Keratinocyte (primary cell): ENCODE measurements at regions not wholly inside any gene's neighbourhood (a gene's known extent, or its start where the extent isn't known, plus 50 kb on each side); places are given as distances from the start of the nearest gene placed in this dataset.

Experiments used
- DNase-seq: peaks from one replicate; pipeline ENCODE4 v3.0.0-alpha.2; 2011; ENCODE audit warnings: low read depth, missing footprints, low spot score
- FAIRE-seq: peaks from 2 replicates; lab custom pipeline; 2011; peaks lifted over from hg19 to GRCh38; lab: Jason Lieb, UNC
- H2AFZ ChIP-seq: 2 replicates; pipeline ENCODE4 v1.6.0; 2012; ENCODE audit warnings: low read length, control low read depth, inconsistent platforms; ENCODE audit not compliant: control insufficient read depth
- H3K27ac ChIP-seq: 2 replicates; pipeline ENCODE4 v1.5.1; 2011; ENCODE audit warnings: low read length; ENCODE audit not compliant: control insufficient read depth, insufficient read depth
- H3K27me3 ChIP-seq: 3 replicates; pipeline ENCODE4 v1.6.0; 2011; ENCODE audit warnings: low read length; ENCODE audit not compliant: control insufficient read depth, insufficient read depth; ENCODE audit errors: extremely low read depth
- H3K36me3 ChIP-seq, 2 experiments: 2 replicates in 1 of 2; 3 replicates in 1 of 2; pipeline ENCODE4 v1.5.1; 2011; ENCODE audit warnings: low read length in 2 of 2, mild to moderate bottlenecking in 1 of 2; ENCODE audit not compliant: control insufficient read depth in 2 of 2, insufficient read depth in 2 of 2; ENCODE audit errors: extremely low read depth in 1 of 2
- H3K4me1 ChIP-seq: 3 replicates; pipeline ENCODE4 v1.5.1; 2011; ENCODE audit warnings: low read length; ENCODE audit not compliant: control insufficient read depth, insufficient read depth; ENCODE audit errors: extremely low read depth
- H3K4me2 ChIP-seq: 3 replicates; pipeline ENCODE4 v1.6.0; 2011; ENCODE audit warnings: low read depth, low read length; ENCODE audit not compliant: control insufficient read depth, insufficient read depth; ENCODE audit errors: extremely low read depth
- H3K4me3 ChIP-seq, 3 experiments: fragments of 200-600 bp in 1 of 3; sonication (generic) in 1 of 3; 2 replicates in 2 of 3; 3 replicates in 1 of 3; pipeline ENCODE4 v1.5.1; 2011 to 2016; ENCODE audit warnings: low read length in 3 of 3, mild to moderate bottlenecking in 3 of 3, control low read depth in 2 of 3, inconsistent platforms in 1 of 3, low read depth in 1 of 3, mixed read lengths in 1 of 3, mixed run types in 1 of 3, moderate library complexity in 1 of 3; ENCODE audit not compliant: control insufficient read depth in 2 of 3, insufficient read depth in 2 of 3; ENCODE audit errors: extremely low read depth in 1 of 3
- H3K79me2 ChIP-seq: 2 replicates; pipeline ENCODE4 v1.6.0; 2012; ENCODE audit warnings: low read length; ENCODE audit not compliant: control insufficient read depth, insufficient read depth
- H3K9ac ChIP-seq: 3 replicates; pipeline ENCODE4 v1.6.0; 2011; ENCODE audit warnings: low read length; ENCODE audit not compliant: control insufficient read depth, insufficient read depth; ENCODE audit errors: extremely low read depth
- H3K9me1 ChIP-seq: 3 replicates; pipeline ENCODE4 v1.6.0; 2011; ENCODE audit warnings: low read length; ENCODE audit not compliant: control insufficient read depth, insufficient read depth; ENCODE audit errors: extremely low read depth
- H3K9me3 ChIP-seq: 2 replicates; pipeline ENCODE4 v1.5.1; 2012; ENCODE audit warnings: low read depth, low read length; ENCODE audit not compliant: control insufficient read depth
- H4K20me1 ChIP-seq: 3 replicates; pipeline ENCODE4 v1.6.0; 2011; ENCODE audit warnings: low read length; ENCODE audit not compliant: control insufficient read depth, insufficient read depth; ENCODE audit errors: extremely low read depth
- CTCF ChIP-seq, 3 experiments: IDR thresholded peaks in 1 of 3; conservative IDR thresholded peaks in 1 of 3; optimal IDR thresholded peaks in 1 of 3; 2 replicates in 2 of 3; 3 replicates in 1 of 3; pipeline versions ENCODE3 to v1.5.1; 2011; ENCODE audit warnings: low read length in 3 of 3, mild to moderate bottlenecking in 3 of 3, moderate library complexity in 2 of 3, control low read depth in 1 of 3, inconsistent platforms in 1 of 3; ENCODE audit not compliant: insufficient read depth in 2 of 3; ENCODE audit errors: extremely low read depth in 1 of 3
- EZH2 ChIP-seq: IDR thresholded peaks from one replicate; pipeline ENCODE4 v1.6.1; 2012; ENCODE audit warnings: inconsistent platforms, mild to moderate bottlenecking, low read length, moderate library complexity
- dilution Hi-C: fragments of 300-500 bp; cut with MboI; formaldehyde crosslinking; loops from one replicate; pipeline ENCODE4 v1.7.0; 2020; ENCODE audit warnings: low sequenced_read_pairs; ENCODE audit not compliant: extremely low pct_ligation_motif_present

DNA sequence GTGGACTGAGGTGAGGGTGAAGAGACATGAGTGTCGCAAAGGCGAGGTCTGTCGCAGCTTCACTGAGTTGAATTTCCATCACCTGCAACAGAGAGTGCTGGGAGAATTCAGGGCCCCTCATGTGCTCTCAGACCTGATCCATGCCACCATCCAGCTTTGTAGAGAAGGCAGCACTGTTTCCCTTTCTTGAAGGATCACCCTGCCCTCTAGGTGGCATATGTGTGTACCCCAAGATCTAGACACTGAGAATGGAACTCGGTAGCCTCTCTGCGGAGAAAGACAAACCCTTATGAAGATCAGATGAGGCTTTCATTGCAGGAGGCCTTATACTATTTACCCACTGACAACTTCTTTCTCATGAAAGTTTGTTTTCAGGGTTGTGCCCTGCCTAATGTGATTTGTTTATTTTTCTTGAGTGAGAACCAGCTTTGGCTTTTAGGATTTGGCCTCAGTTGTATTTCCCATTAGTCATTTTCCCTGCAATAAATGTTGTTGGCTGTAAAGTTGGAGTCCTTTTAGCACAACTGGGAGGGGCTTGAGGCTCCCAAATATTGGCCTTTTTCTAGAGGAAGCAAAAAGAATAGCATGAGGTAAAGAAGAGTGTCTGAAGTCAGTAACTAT is 811.3 kb downstream of the DHX35 start:
- no peak overlapping the region for H3K9ac ChIP-seq
- H3K36me3 ChIP-seq, result no peaks in the 10 kb centered on the region
- DNase-seq (no peak), FAIRE-seq (no peak)
- dilution Hi-C loops, result no loop called here
- H3K4me2 ChIP-seq, result no peak overlapping the region
- no peaks in the 10 kb centered on the region for H3K27me3 ChIP-seq
- no peak overlapping the region for H2AFZ ChIP-seq
- no peak overlapping the region for H3K27ac ChIP-seq
- no peaks in the 10 kb centered on the region for H3K9me3 ChIP-seq
- no peaks in the 10 kb centered on the region for H3K4me1 ChIP-seq
- no peaks in the 10 kb centered on the region for H3K9me1 ChIP-seq
- no peaks in the 10 kb centered on the region for H4K20me1 ChIP-seq
- H3K4me3 ChIP-seq, result no peak overlapping the region
- TF ChIP-seq EZH2 (no peak), CTCF (optimal IDR thresholded peaks at IDR 0.05 in 1 of 3, IDR thresholded peaks at IDR 0.05 in 1 of 3, conservative IDR thresholded peaks at IDR 0.05 in 1 of 3; ENCODE audit: extremely low read depth in 1 of 3, insufficient read depth in 2 of 3, low read length in 3 of 3) (peak in 1 of 3 experiments; percentile 21)
- H3K79me2 ChIP-seq, result no peaks in the 10 kb centered on the region

- Histone ChIP-seq H3K36me3 (no peaks in the 10 kb centered on the region), H2AFZ (no peak overlapping the region), H3K4me3 (no peak overlapping the region), H3K9me3 (no peaks in the 10 kb centered on the region), H3K9ac (no peak overlapping the region), H3K27me3 (no peaks in the 10 kb centered on the region), H3K4me1 (no peaks in the 10 kb centered on the region), H4K20me1 (no peaks in the 10 kb centered on the region), H3K79me2 (no peaks in the 10 kb centered on the region), H3K27ac (no peak overlapping the region), H3K9me1 (no peaks in the 10 kb centered on the region), H3K4me2 (no peak overlapping the region)
- FAIRE-seq, result no peak
- DNase-seq, result no peak
- dilution Hi-C loops, result no loop called here
- TF ChIP-seq CTCF (optimal IDR thresholded peaks at IDR 0.05 in 1 of 3, IDR thresholded peaks at IDR 0.05 in 1 of 3, conservative IDR thresholded peaks at IDR 0.05 in 1 of 3; ENCODE audit: extremely low read depth in 1 of 3, insufficient read depth in 2 of 3, low read length in 3 of 3), result no peak
- TF ChIP-seq EZH2, result no peak
Measured at GRCh38 chr20:39767352-39767751, 805.2 kb downstream of the DHX35 start.
